Ureter (tissue), 1 donor: ENCODE measurements at regions not wholly inside any gene's neighbourhood (a gene's known extent, or its start where the extent isn't known, plus 50 kb on each side); places are given as distances from the start of the nearest gene placed in this dataset.
"Not testable (repeated sequence)": the region's sequence is repeated elsewhere in the genome, so short reads cannot be mapped to it uniquely, and the experiment has no call there.

Experiments used
- DNase-seq: peaks from one replicate; pipeline ENCODE4 v3.0.0-alpha.2; 2020; ENCODE audit warnings: low spot score
- donor health status: DM: yes; HTN: yes; CAD: no.

DNA sequence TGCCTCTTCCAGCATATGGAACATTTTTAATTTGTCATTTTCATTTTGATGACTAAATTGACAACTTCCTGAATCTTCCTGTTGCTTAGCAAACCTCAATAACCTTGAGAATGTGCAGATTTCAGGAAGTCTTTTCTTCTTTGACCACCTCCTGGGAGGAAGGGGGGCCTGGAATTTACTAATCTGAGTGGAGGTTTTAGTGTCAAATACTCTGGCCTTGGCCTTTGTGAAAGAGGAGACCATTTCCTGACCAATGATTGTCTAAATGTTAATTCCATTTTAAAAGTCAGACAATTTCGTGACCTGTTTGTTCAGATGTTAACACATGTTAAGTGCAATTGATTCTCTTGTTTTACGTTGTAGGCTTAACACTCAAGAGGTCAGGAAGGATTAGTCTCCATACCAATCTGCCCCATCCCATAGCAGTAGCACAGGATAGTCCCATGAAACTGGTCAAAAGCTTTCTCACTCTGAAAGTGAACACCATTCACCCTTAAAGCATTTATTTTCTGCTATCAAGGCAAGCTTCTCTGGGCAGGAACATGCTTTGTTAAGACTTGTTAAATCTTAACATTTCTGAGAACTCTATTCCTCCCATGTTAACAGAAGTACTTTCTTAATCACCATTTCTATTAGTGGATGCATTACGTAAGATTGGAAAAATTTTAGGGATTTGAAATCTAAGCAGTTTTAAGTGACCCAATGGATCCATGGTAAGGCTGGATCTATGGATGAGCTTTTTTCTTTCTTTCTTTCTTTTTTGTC lies 219.6 kb downstream of the RND3 start:
- DNase-seq, result no peak

- no peak for DNase-seq
Measured at GRCh38 chr2:150266931-150267330, 220.5 kb downstream of the RND3 start.

DNA sequence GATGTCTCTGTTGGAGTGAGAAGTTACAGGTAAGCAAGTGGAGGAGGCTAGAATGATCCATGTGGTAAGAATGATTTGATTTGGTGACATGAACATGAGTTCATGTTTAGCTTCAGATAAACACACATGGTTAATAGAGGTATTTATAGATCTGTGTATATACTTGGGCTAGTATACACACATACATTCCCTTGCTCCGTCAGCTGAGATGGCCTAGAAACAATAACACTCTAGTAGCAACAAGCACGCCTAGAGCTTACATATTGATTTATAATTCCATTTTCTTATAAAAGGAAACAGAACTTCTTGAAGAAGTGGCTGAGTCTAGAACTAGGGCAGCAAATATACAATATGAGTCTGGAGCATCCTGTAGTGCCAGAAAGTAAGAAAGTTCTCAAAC lies 223.0 kb downstream of the RND3 start:
- DNase-seq, result no peak

- DNase-seq, result no peak
Measured at GRCh38 chr2:150261691-150262090, 225.8 kb downstream of the RND3 start.

DNA sequence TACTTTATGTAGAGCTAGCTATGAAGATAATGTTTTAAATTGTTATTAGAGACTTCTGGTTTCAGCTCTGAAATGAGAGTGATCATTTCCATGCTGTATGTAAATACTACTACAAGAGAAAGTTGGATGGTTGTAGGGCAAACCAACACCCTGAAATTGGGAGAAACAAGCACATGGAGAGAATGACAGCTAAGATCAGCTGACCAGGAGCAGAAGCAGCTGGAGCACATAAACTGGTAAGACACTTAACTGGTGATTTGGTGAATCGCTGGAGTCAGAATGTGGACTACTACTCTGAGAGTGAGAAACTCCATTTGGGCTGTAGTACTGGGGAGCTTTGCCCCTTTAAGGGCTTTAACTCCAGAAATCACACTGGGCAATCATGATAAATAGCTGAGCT lies 226.8 kb downstream of the RND3 start:
- DNase-seq, result no peak

GRCh38 chr2:150259746-150260145 lies 227.7 kb downstream of the RND3 start:
- DNase-seq, result no peak

DNA sequence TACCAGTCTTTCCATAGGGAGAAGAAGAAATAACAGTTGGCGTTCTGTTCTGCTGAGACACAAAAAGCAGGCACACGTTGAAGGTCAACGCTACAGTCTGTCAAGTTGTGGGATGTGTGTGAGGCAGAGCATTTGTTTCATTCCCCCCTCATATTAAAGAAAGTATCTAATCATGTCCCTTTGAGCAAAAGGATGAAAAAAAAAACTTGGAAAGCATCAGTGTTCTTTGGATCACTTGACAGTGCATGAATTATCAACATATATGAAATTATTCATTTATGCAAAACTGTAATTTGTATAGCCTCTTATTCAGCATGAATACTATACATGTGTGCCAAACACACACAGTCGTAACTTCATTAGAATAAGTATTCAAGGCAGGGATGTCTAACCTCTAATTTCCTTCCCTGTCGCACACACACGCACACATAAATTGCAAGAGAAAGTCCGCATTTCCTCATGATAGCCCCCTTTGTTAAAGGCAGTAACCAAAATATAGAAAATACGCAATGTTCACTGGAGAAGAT lies 228.6 kb downstream of the RND3 start:
- no peak for DNase-seq

DNA sequence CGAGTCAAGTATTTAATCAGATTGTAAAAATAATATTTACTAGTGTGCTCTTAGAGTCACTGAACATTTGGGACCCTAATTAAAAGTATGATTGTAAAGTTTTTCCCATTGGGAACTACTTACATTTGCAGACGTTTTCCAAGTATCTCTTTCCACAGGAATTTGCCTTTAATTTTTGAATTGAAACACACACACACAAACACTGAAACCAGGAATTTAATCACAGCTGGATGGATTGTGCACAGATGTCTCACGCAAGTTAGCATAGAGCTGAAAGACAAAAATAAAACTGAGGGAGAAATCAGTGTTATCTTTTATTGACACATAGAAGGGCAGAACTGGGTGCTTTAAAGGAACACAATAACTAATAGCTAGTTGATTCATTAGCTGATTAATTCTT lies 230.7 kb downstream of the RND3 start:
- no peak for DNase-seq

DNA sequence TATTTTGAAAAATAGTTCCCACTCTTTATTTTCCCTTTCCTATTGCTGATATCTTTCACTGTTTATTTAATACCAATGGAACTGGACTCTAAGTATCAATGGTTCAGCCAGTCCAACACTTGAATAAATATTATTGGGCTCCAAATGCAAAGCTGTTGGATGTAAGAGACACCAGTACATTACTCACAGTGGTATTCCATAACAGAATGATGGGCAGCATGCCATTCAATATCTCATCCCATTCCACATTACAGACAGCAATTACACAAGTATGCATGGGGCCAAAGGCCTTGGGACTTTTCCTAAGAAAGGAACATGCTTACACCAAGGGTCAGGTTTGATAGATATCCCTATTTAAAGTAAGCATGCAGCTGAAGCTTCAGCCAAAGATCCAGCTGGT lies 231.9 kb downstream of the RND3 start:
- no peak for DNase-seq

- DNase-seq, result not testable (repeated sequence)
Measured at GRCh38 chr2:150249735-150250134, 237.7 kb downstream of the RND3 start.

GRCh38 chr2:150247481-150247880 lies 240.0 kb downstream of the RND3 start:
- no peak for DNase-seq

DNA sequence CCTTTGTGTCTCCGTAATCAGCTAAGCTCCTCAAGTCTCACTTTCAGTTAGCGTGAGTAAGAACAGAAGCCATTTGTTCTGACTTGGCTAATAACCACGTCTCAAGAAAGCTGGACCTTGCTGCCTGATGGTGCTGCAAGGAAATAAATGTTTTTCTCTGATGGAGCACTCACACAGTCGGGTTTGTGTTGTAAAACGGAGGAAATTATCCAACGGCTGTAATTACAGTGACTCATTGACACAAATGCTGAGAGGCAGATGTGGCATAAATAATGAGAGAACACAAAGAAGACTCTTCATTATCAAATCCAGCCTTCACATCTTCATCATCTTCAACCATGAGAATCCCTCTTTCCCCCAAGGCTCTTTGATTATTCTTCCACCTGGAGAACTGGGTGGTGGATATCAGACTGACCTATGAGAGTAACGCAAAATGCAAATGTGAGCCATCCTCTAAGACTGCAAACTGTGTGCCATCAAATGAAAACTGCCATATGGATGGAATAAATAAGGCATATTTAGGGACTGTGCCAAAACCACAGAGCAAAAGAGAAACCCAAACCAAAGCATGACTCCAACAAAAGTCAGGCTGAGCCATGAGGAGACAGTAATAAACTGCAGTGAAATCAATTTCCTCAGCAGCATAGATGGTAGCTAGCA lies 252.6 kb downstream of the RND3 start:
- no peak for DNase-seq

GRCh38 chr2:150232871-150233270 lies 254.6 kb downstream of the RND3 start:
- no peak for DNase-seq

DNA sequence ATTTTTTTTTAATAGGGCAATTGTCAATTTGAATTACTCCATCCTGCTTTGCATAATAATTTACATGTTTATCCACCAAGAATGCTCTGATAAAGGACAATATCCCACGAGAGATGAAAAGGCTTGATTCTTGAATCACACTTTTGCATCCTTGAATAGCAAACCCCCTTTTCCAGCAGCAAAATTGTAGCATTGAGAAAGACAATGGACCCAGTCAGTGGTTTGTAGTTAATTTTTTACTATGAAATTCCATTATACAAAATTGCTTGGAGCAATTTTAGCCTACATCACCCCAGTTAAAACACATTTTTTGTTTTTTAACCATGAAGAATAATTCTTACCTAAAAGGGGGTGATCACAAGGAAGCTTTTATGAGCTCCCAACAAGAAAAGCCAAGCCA lies 255.1 kb downstream of the RND3 start:
- DNase-seq, result no peak

DNA sequence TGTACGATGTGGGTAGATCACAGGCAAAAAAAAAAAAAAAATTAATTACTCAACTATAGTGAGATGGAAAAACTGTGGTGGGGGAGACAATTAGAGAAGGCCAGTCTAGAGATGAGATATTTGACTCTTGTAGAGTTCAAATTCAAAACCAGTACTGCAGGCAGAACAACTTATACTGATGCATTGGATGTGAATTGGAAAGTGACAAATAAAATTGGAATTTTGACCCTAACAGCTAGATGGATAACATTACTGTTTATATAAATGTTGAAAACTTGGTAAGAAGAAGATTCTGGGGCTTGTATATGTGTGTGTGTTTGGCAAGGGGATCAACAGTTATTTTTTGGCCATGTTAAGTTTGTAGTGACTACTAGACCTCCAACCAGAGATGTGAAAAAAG lies 256.9 kb downstream of the RND3 start:
- no peak for DNase-seq

DNA sequence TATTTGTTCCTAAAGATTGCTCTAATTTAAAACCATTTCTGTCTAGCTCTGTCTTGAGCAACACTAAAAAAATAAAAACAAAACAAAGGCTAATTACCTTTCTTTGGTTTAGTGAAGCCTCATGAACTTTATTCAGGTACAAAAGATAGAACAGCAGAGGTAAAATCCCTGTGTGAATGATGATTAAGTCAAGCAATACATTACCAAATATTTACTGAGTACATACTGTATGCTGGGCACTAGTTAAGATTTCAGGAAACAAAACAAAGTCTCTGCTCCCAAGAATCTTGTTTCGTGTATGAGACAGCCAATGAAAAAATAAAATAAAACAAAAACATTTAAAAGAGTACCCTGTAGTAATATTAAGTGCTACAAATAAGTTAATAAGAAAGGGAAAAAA lies 257.5 kb downstream of the RND3 start:
- no peak for DNase-seq

- DNase-seq, result no peak
Measured at GRCh38 chr2:150228936-150229335, 258.5 kb downstream of the RND3 start.

DNA sequence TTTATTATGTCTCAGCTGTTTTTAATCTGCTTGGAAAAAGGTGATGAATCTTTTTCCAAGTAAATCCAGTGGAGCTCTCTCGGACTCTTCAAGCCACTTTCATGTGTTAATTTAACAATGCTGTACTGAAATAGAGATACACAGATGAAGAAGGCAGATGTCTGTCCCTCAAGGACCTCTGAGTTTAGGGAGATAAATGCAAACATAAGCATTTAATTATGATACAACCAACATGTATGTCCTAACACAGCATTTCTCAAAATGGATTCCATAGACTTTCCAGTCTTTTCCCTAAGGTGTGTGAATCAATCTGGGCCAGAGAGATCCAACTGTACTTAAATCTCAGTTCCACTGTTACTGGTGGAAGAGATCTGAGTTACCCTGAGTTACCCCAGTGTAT lies 262.4 kb downstream of the RND3 start:
- no peak for DNase-seq

DNA sequence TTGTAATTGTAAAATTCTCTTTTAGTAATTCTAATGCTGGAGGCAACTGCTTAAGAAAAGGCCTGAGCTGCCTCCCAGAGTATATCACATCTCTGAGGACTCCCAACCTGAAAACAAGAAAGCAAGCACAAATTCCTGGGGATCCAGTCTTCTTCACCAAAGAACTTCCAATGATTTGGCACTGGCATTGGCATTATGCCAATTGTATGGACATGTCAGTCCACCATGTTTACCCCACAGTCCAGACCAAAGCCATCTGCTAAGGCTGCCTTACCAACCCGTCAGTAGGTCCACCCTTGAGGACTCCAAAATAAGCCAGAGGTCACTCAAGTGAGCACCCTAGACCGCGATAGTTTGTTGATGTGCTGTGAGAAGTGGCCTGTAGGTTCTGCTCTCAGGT lies 263.1 kb downstream of the RND3 start:
- DNase-seq, result no peak

GRCh38 chr2:150222942-150223341 lies 264.5 kb downstream of the RND3 start:
- DNase-seq, result no peak

DNA sequence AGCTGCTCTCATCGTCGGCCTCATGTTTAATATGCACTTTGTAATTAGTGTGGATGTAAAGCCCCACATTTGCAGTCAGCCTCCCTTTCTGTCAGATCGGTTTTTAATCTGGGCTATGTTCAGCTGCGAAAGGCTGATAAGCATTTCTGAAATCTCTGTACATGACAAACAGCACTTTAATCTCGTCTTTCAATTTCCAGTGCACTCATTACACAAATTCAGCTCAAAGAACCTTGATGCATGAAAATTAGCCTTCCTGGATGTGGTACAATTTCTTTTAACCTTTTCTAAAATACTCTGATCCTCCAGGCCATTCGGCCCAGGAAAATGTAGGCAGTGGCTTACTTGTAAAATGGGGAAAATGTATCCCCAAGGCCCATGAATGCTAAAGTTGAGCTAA lies 265.1 kb downstream of the RND3 start:
- DNase-seq, result no peak

GRCh38 chr2:150219861-150220260 lies 267.6 kb downstream of the RND3 start:
- DNase-seq, result no peak

GRCh38 chr2:150215041-150215440 lies 272.4 kb downstream of the RND3 start:
- DNase-seq, result no peak
